ENCODE measurements at regions not wholly inside any gene's neighbourhood (a gene's known extent, or its start where the extent isn't known, plus 50 kb on each side); places are given as distances from the start of the nearest gene placed in this dataset.
"Not testable (repeated sequence)": the region's sequence is repeated elsewhere in the genome, so short reads cannot be mapped to it uniquely, and the experiment has no call there.

DNA sequence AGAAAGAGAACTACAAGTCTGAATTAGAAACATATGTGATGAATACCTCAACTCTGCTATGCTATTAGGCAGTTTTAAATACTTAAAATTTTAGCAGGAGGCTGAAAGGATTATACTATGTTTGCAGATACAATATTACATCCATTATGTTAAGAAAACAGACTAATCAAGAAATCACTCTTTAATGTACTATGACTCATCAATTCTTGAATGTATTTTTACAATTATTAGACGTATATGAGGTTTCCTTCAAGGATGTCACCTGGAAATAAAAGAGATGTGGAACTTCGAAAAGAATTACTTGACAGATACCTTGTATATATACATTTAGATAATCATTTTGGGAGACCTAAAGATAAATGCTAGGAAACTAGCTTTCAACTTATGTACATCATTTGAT lies 835.6 kb upstream of the MIR17HG start:
- no peak overlapping the region for H3K4me3 ChIP-seq
- no peaks in the 10 kb centered on the region for H3K9me3 ChIP-seq
- H3K4me1 ChIP-seq, result no peaks in the 10 kb centered on the region
- TF ChIP-seq CTCF (IDR thresholded peaks at IDR 0.05), result no peak
- H3K36me3 ChIP-seq, result no peaks in the 10 kb centered on the region
- no peaks in the 10 kb centered on the region for H3K27me3 ChIP-seq
- DNase-seq (ENCODE audit: low spot score), result no peak
- no peak overlapping the region for H3K27ac ChIP-seq

GRCh38 chr13:90514712-90515111 lies 832.8 kb upstream of the MIR17HG start:
- not testable (repeated sequence) for H3K9me3 ChIP-seq; H3K4me3 ChIP-seq; H3K36me3 ChIP-seq; H3K27me3 ChIP-seq; H3K4me1 ChIP-seq; H3K27ac ChIP-seq; DNase-seq (ENCODE audit: low spot score)

DNA sequence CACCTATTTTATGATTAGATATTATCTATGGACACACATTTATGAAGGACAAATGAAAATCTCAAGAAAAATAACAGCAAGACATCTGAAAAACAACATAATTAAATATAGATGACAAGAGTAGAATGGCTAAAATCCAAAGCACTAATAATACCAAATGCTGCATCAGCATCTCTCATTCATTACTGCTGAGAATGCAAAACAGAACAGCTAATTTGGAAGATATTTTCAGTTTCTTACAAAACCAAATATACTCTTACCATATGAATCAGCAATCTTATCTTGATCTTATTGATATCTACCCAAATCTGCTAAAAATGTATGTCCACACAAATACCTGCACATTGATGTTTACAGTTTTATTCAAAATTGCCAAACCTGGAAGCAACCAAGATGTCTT lies 829.1 kb upstream of the MIR17HG start:
- Histone ChIP-seq H3K27me3 (no peaks in the 10 kb centered on the region), H3K36me3 (no peaks in the 10 kb centered on the region), H3K9me3 (peaks cover 0 to 14% of the 10 kb centered on the region in 2 donors), H3K4me1 (no peaks in the 10 kb centered on the region), H3K4me3 (no peak overlapping the region), H3K27ac (no peak overlapping the region)
- DNase-seq (ENCODE audit: low spot score), result no peak
- TF ChIP-seq CTCF (IDR thresholded peaks at IDR 0.05), result no peak

GRCh38 chr13:90519157-90519556 lies 828.3 kb upstream of the MIR17HG start:
- DNase-seq (ENCODE audit: low spot score), result no peak

GRCh38 chr13:90526711-90527110 lies 820.8 kb upstream of the MIR17HG start:
- TF ChIP-seq CTCF (IDR thresholded peaks at IDR 0.05), result no peak

More at GRCh38 chr13:90519157-90519556, 828.3 kb upstream of the MIR17HG start:
- no peaks in the 10 kb centered on the region for H3K36me3 ChIP-seq
- H3K27ac ChIP-seq, result no peak overlapping the region
- peaks cover 0 to 14% of the 10 kb centered on the region in 2 donors for H3K9me3 ChIP-seq
- H3K4me1 ChIP-seq, result no peaks in the 10 kb centered on the region
- H3K27me3 ChIP-seq, result no peaks in the 10 kb centered on the region
- no peak overlapping the region for H3K4me3 ChIP-seq
- no peak for TF ChIP-seq CTCF (IDR thresholded peaks at IDR 0.05)

GRCh38 chr13:90531744-90532143 lies 815.7 kb upstream of the MIR17HG start:
- Histone ChIP-seq H3K36me3 (no peaks in the 10 kb centered on the region), H3K27me3 (no peaks in the 10 kb centered on the region), H3K27ac (no peak overlapping the region), H3K4me1 (no peaks in the 10 kb centered on the region), H3K4me3 (no peak overlapping the region), H3K9me3 (no peaks in the 10 kb centered on the region)
- TF ChIP-seq CTCF (IDR thresholded peaks at IDR 0.05), result no peak
- no peak for DNase-seq (ENCODE audit: low spot score)

More at GRCh38 chr13:90526711-90527110, 820.8 kb upstream of the MIR17HG start:
- no peak overlapping the region for H3K4me3 ChIP-seq
- H3K36me3 ChIP-seq, result no peaks in the 10 kb centered on the region
- no peaks in the 10 kb centered on the region for H3K4me1 ChIP-seq
- H3K9me3 ChIP-seq, result peaks cover 0 to 9% of the 10 kb centered on the region in 2 donors
- H3K27ac ChIP-seq, result no peak overlapping the region
- H3K27me3 ChIP-seq, result no peaks in the 10 kb centered on the region
- no peak for DNase-seq (ENCODE audit: low spot score)

Measured in right atrium auricular region (tissue), 2 donors.